GM18502 (cell line): ENCODE measurements at regions not wholly inside any gene's neighbourhood (a gene's known extent, or its start where the extent isn't known, plus 50 kb on each side); places are given as distances from the start of the nearest gene placed in this dataset.

ENCODE experiments used
- ATAC-seq: cut with Tn5 transposase; IDR thresholded peaks from one replicate; pipeline ENCODE4 v1.9.1; 2021; ENCODE audit warnings: mild to moderate bottlenecking; ENCODE audit not compliant: unreplicated experiment, poor library complexity

- ATAC-seq: no peak
These were observed 67.6 kb upstream of the ATP10B start for GRCh38 chr5:160919626-160920025.

GRCh38 chr5:160918386-160918785, 66.4 kb upstream of the ATP10B start:
- ATAC-seq: no peak

GRCh38 chr5:160906090-160906489, 54.1 kb upstream of the ATP10B start:
- ATAC-seq: no peak

- no peak for ATAC-seq
These were observed 53.3 kb upstream of the ATP10B start for GRCh38 chr5:160905285-160905684.

- ATAC-seq: no peak
These were observed 52.6 kb upstream of the ATP10B start for GRCh38 chr5:160904591-160904990.

GRCh38 chr5:160903551-160903950, 51.5 kb upstream of the ATP10B start:
- no peak for ATAC-seq

- ATAC-seq: no peak
These were observed 51.1 kb upstream of the ATP10B start for GRCh38 chr5:160903076-160903475.
